Skeletal muscle satellite cell (primary cell): ENCODE measurements at regions not wholly inside any gene's neighbourhood (a gene's known extent, or its start where the extent isn't known, plus 50 kb on each side); places are given as distances from the start of the nearest gene placed in this dataset.
A peak's percentile ranks its signal among the peaks of the same experiment; 100 is the strongest.

Experiments used
- H3K27me3 ChIP-seq: 2 replicates; pipeline ENCODE4 v1.7.0; 2013; ENCODE audit warnings: low read length; ENCODE audit not compliant: control insufficient read depth, insufficient read depth
- H3K36me3 ChIP-seq: 2 replicates; pipeline ENCODE4 v1.7.0; 2013; ENCODE audit warnings: mild to moderate bottlenecking, control low read depth, low read length; ENCODE audit not compliant: insufficient read depth
- H3K4me1 ChIP-seq: 2 replicates; pipeline ENCODE4 v1.7.0; 2013; ENCODE audit warnings: low read length; ENCODE audit not compliant: control insufficient read depth, insufficient read depth
- H3K4me2 ChIP-seq: 2 replicates; pipeline ENCODE4 v1.7.0; 2013; ENCODE audit warnings: mild to moderate bottlenecking, low read length
- H3K4me3 ChIP-seq: 2 replicates; pipeline ENCODE4 v1.7.0; 2013; ENCODE audit warnings: low read length
- H3K9ac ChIP-seq: 2 replicates; pipeline ENCODE4 v1.7.0; 2013; ENCODE audit warnings: mild to moderate bottlenecking, low read depth, low read length, moderate library complexity
- H3K9me3 ChIP-seq: replicated peaks from 2 replicates; pipeline ENCODE4 v1.7.0; 2013; ENCODE audit warnings: mild to moderate bottlenecking, control low read depth, low read length

DNA sequence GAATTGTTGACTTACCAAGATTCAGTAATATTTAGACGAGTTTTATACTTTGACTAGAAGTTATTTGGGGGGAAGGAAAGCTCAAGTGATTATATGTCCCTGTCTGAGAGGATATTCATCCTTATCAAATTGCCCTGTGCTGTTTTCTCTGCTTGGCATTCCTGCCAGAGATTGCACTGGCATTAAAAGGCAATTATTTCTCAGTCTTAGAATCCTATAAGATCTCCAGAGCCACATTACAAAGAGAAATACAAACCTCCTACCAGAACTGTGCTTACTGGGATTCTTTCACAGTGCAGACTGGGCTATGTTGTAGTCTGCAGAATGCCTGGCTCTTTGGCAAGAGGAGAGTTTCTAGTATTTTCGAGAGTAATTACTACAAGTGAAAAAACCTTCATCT, 342.4 kb downstream of the HGF start:
- Histone ChIP-seq H3K27me3 (no peaks in the 10 kb centered on the region), H3K36me3 (no peaks in the 10 kb centered on the region), H3K9me3 (no peaks in the 10 kb centered on the region), H3K4me3 (no peak overlapping the region), H3K4me2 (no peak overlapping the region), H3K9ac (no peak overlapping the region), H3K4me1 (no peaks in the 10 kb centered on the region)

DNA sequence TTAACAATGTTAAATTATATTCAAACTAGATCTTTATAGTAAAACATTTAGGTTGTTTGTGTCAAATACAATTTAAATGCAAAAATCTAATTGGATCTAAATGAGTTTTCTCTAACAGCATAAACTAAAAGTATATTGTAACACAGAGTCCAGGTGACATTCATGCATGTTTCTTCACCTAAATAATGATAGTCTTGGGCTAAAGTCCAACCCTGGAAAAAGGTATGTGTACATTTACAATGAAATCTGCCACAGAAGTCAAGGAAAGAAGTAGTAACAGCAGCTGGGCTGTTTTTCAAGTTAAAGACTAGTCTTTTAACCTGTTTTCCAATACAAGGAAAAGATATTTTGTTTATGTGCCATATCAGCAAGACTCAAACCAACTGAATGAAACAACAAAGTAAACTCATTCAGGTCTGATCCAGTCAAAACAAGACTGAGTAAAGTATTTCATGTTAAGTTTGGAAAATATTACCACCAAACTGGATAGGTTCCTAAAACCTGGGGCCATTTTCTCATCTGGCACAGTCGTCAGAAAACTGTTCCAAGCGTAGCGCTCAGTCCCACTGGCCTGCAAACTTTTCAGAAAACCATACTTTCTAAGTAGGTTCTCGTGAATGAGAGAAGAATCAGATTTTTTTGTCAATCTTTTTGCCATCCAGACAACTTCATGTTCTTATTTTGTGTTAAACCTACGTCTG, 349.2 kb downstream of the HGF start:
- Histone ChIP-seq H3K27me3 (no peaks in the 10 kb centered on the region), H3K4me1 (peaks cover under 1% of the 10 kb centered on the region), H3K9me3 (no peaks in the 10 kb centered on the region), H3K9ac (no peak overlapping the region), H3K4me3 (no peak overlapping the region), H3K4me2 (no peak overlapping the region), H3K36me3 (no peaks in the 10 kb centered on the region)

- Histone ChIP-seq H3K9ac (no peak overlapping the region), H3K36me3 (no peaks in the 10 kb centered on the region), H3K27me3 (no peaks in the 10 kb centered on the region), H3K4me3 (no peak overlapping the region), H3K9me3 (no peaks in the 10 kb centered on the region), H3K4me2 (no peak overlapping the region), H3K4me1 (peaks cover 9% of the 10 kb centered on the region)
These were observed 350.1 kb downstream of the HGF start for GRCh38 chr7:81419731-81420130.

GRCh38 chr7:81416659-81417058, 353.2 kb downstream of the HGF start:
- Histone ChIP-seq H3K9me3 (no peaks in the 10 kb centered on the region), H3K9ac (no peak overlapping the region), H3K4me1 (peaks cover 15% of the 10 kb centered on the region), H3K4me3 (no peak overlapping the region), H3K36me3 (no peaks in the 10 kb centered on the region), H3K4me2 (no peak overlapping the region), H3K27me3 (no peaks in the 10 kb centered on the region)

- Histone ChIP-seq H3K4me2 (peak overlapping the region; percentile 15), H3K4me1 (peaks cover 15% of the 10 kb centered on the region), H3K4me3 (no peak overlapping the region), H3K36me3 (no peaks in the 10 kb centered on the region), H3K27me3 (no peaks in the 10 kb centered on the region), H3K9me3 (no peaks in the 10 kb centered on the region), H3K9ac (peak overlapping the region; percentile 26)
These were observed 354.7 kb downstream of the HGF start for GRCh38 chr7:81415181-81415580.

GRCh38 chr7:81414411-81414810, 355.4 kb downstream of the HGF start:
- Histone ChIP-seq H3K9me3 (no peaks in the 10 kb centered on the region), H3K4me2 (no peak overlapping the region), H3K4me3 (no peak overlapping the region), H3K9ac (peak overlapping the region; percentile 26), H3K4me1 (peaks cover 15% of the 10 kb centered on the region), H3K27me3 (no peaks in the 10 kb centered on the region), H3K36me3 (no peaks in the 10 kb centered on the region)

GRCh38 chr7:81410471-81411117, 359.3 kb downstream of the HGF start:
- Histone ChIP-seq H3K4me1 (peaks cover 14% of the 10 kb centered on the region), H3K9me3 (no peaks in the 10 kb centered on the region), H3K9ac (no peak overlapping the region), H3K36me3 (no peaks in the 10 kb centered on the region), H3K27me3 (no peaks in the 10 kb centered on the region), H3K4me3 (no peak overlapping the region), H3K4me2 (no peak overlapping the region)

GRCh38 chr7:81408728-81409127, 361.1 kb downstream of the HGF start:
- no peaks in the 10 kb centered on the region for H3K9me3 ChIP-seq
- H3K27me3 ChIP-seq: no peaks in the 10 kb centered on the region
- H3K4me2 ChIP-seq: no peak overlapping the region
- no peak overlapping the region for H3K4me3 ChIP-seq
- no peaks in the 10 kb centered on the region for H3K36me3 ChIP-seq
- H3K9ac ChIP-seq: no peak overlapping the region
- no peaks in the 10 kb centered on the region for H3K4me1 ChIP-seq

DNA sequence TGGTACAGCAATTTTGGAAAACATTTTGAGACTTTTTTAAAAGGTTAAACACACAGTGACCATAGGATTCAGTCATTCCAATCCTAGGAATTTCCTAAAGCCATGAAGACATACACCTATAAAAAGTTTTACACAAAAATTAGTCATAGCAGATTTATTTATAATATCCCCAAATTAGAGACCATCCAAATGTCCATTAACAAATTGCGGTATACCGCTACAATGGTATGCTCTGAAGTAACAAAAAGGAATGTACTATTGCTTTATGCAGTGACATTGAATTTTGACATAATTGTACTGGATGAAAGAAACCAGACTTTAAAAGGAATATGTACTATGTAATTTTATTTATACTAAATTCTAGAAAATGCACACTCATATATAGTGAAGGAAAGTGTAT, 362.8 kb downstream of the HGF start:
- no peaks in the 10 kb centered on the region for H3K36me3 ChIP-seq
- no peaks in the 10 kb centered on the region for H3K9me3 ChIP-seq
- H3K27me3 ChIP-seq: no peaks in the 10 kb centered on the region
- H3K4me1 ChIP-seq: no peaks in the 10 kb centered on the region
- H3K4me2 ChIP-seq: no peak overlapping the region
- H3K4me3 ChIP-seq: no peak overlapping the region
- no peak overlapping the region for H3K9ac ChIP-seq

GRCh38 chr7:81404669-81405068, 365.2 kb downstream of the HGF start:
- Histone ChIP-seq H3K4me2 (no peak overlapping the region), H3K36me3 (no peaks in the 10 kb centered on the region), H3K27me3 (no peaks in the 10 kb centered on the region), H3K4me1 (no peaks in the 10 kb centered on the region), H3K9me3 (no peaks in the 10 kb centered on the region), H3K4me3 (no peak overlapping the region), H3K9ac (no peak overlapping the region)

GRCh38 chr7:81402227-81402626, 367.6 kb downstream of the HGF start:
- H3K36me3 ChIP-seq: no peaks in the 10 kb centered on the region
- no peaks in the 10 kb centered on the region for H3K27me3 ChIP-seq
- H3K4me1 ChIP-seq: no peaks in the 10 kb centered on the region
- H3K4me2 ChIP-seq: no peak overlapping the region
- no peaks in the 10 kb centered on the region for H3K9me3 ChIP-seq
- no peak overlapping the region for H3K9ac ChIP-seq
- no peak overlapping the region for H3K4me3 ChIP-seq

DNA sequence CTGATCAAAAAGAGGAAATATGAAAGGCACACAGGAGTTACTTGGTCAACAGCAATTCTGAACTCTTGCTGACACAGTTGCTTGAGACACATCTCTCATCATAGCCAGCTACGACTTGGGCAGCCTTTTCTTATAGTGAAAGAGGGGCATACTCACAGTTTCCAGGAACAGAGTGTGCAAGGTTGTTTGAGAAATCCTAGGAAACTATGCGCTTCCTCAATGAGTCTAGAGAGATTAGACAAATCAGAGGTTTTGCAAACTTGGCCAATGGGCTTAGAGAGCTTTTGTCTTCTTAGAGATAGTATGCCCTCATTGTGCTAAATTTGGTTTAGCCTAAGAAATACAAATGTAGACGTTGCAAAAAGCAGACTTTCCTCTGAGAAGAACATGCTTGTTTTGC, 370.4 kb downstream of the HGF start:
- Histone ChIP-seq H3K4me3 (no peak overlapping the region), H3K36me3 (no peaks in the 10 kb centered on the region), H3K9ac (no peak overlapping the region), H3K27me3 (no peaks in the 10 kb centered on the region), H3K9me3 (no peaks in the 10 kb centered on the region), H3K4me1 (no peaks in the 10 kb centered on the region), H3K4me2 (no peak overlapping the region)
